Dendritic cell treated with granulocyte-macrophage colony-stimulating factor and Interleukin-4, amounts not matched to agents 40 ng/mL and 50 ng/mL, for 4 days (primary cell): ENCODE measurements at regions not wholly inside any gene's neighbourhood (a gene's known extent, or its start where the extent isn't known, plus 50 kb on each side); places are given as distances from the start of the nearest gene placed in this dataset.
"Not testable (repeated sequence)": the region's sequence is repeated elsewhere in the genome, so short reads cannot be mapped to it uniquely, and the experiment has no call there.

ENCODE experiments used
- H3K27ac Mint-ChIP-seq: one replicate; pipeline ENCODE4 v1.8.0; 2022; ENCODE audit warnings: mild to moderate bottlenecking, mixed read lengths
- H3K27me3 Mint-ChIP-seq: one replicate; pipeline ENCODE4 v1.8.0; 2022; ENCODE audit warnings: mild to moderate bottlenecking, mixed read lengths
- H3K36me3 Mint-ChIP-seq: one replicate; pipeline ENCODE4 v1.8.0; 2022; ENCODE audit warnings: low read depth, mixed read lengths
- H3K4me1 Mint-ChIP-seq: one replicate; pipeline ENCODE4 v1.8.0; 2022; ENCODE audit warnings: low read depth, mixed read lengths
- H3K4me3 Mint-ChIP-seq: one replicate; pipeline ENCODE4 v1.8.0; 2022; ENCODE audit warnings: mild to moderate bottlenecking, moderate library complexity, mixed read lengths
- H3K9me3 Mint-ChIP-seq: one replicate; pipeline ENCODE4 v1.8.0; 2022; ENCODE audit warnings: mixed read lengths
- intact Hi-C: fragments of 100-400 bp; cut with micrococcal nuclease; formaldehyde crosslinking; loops from one replicate; pipeline ENCODE4 v1.15.0; 2022

- Mint-ChIP-seq H3K4me1 (peaks cover 37% of the 10 kb centered on the region), H3K36me3 (peaks cover 27% of the 10 kb centered on the region), H3K9me3 (peaks cover 7% of the 10 kb centered on the region), H3K27ac (no peak overlapping the region), H3K27me3 (peaks cover 24% of the 10 kb centered on the region), H3K4me3 (no peak overlapping the region)
- intact Hi-C loops = loop anchor here (1.0 kb wide), 1 partner anchor 161 kb away; no protein-coding TSS in a partner anchor
These were observed 54.8 kb upstream of the SEC14L1 start for GRCh38 chr17:77085926-77086432.

GRCh38 chr17:77086433-77087010 is 54.2 kb upstream of the SEC14L1 start:
- no peak overlapping the region for H3K4me3 Mint-ChIP-seq
- peak overlapping the region; percentile 50 for H3K27ac Mint-ChIP-seq
- H3K27me3 Mint-ChIP-seq = peaks cover 24% of the 10 kb centered on the region
- peaks cover 38% of the 10 kb centered on the region for H3K4me1 Mint-ChIP-seq
- peaks cover 32% of the 10 kb centered on the region for H3K36me3 Mint-ChIP-seq
- intact Hi-C loops = loop anchor here (1.0 kb wide), 1 partner anchor 161 kb away; no protein-coding TSS in a partner anchor
- H3K9me3 Mint-ChIP-seq = peaks cover 7% of the 10 kb centered on the region

- peaks cover 21% of the 10 kb centered on the region for H3K27me3 Mint-ChIP-seq
These were observed 52.9 kb upstream of the SEC14L1 start for GRCh38 chr17:77087650-77088454.

GRCh38 chr17:77088455-77089123 is 52.2 kb upstream of the SEC14L1 start:
- Mint-ChIP-seq H3K9me3 (no peaks in the 10 kb centered on the region), H3K27ac (peak overlapping the region; percentile 99), H3K27me3 (peaks cover 21% of the 10 kb centered on the region), H3K36me3 (peaks cover 53% of the 10 kb centered on the region), H3K4me1 (peaks cover 43% of the 10 kb centered on the region), H3K4me3 (peak overlapping the region; percentile 94)
- intact Hi-C loops = loop anchor here (1.0 kb wide), 1 partner anchor 52 kb away; the partner anchor contains the start of gene SEC14L1

More at GRCh38 chr17:77087650-77088454, 52.9 kb upstream of the SEC14L1 start:
- Mint-ChIP-seq H3K27ac (peak overlapping the region; percentile 99), H3K9me3 (no peaks in the 10 kb centered on the region), H3K4me1 (peaks cover 43% of the 10 kb centered on the region), H3K36me3 (peaks cover 45% of the 10 kb centered on the region), H3K4me3 (peak overlapping the region; percentile 94)
- intact Hi-C loops = loop anchor here (1.0 kb wide), 1 partner anchor 52 kb away; the partner anchor contains the start of gene SEC14L1

- Mint-ChIP-seq H3K4me3 (peak overlapping the region; percentile 94), H3K27me3 (peaks cover 21% of the 10 kb centered on the region), H3K4me1 (peaks cover 43% of the 10 kb centered on the region), H3K36me3 (peaks cover 58% of the 10 kb centered on the region), H3K9me3 (no peaks in the 10 kb centered on the region), H3K27ac (peak overlapping the region; percentile 99)
- intact Hi-C loops = no loop called here
These were observed 51.7 kb upstream of the SEC14L1 start for GRCh38 chr17:77089124-77089490.

GRCh38 chr17:77089949-77090348 is 50.8 kb upstream of the SEC14L1 start:
- Mint-ChIP-seq H3K36me3 (peaks cover 66% of the 10 kb centered on the region), H3K27me3 (peaks cover 14% of the 10 kb centered on the region), H3K4me1 (peaks cover 43% of the 10 kb centered on the region), H3K4me3 (peak overlapping the region; percentile 94), H3K27ac (peak overlapping the region; percentile 99)
- intact Hi-C loops, H3K9me3 Mint-ChIP-seq: not testable (repeated sequence)

- peaks cover 10% of the 10 kb centered on the region for H3K27me3 Mint-ChIP-seq
- no peak overlapping the region for H3K4me3 Mint-ChIP-seq
- H3K36me3 Mint-ChIP-seq = peaks cover 72% of the 10 kb centered on the region
- peaks cover 43% of the 10 kb centered on the region for H3K4me1 Mint-ChIP-seq
- H3K27ac Mint-ChIP-seq = peak overlapping the region; percentile 99
- intact Hi-C loops = no loop called here
- no peaks in the 10 kb centered on the region for H3K9me3 Mint-ChIP-seq
These were observed 50.3 kb upstream of the SEC14L1 start for GRCh38 chr17:77090476-77090875.
